ENCODE measurements at regions not wholly inside any gene's neighbourhood (a gene's known extent, or its start where the extent isn't known, plus 50 kb on each side); places are given as distances from the start of the nearest gene placed in this dataset.

DNA sequence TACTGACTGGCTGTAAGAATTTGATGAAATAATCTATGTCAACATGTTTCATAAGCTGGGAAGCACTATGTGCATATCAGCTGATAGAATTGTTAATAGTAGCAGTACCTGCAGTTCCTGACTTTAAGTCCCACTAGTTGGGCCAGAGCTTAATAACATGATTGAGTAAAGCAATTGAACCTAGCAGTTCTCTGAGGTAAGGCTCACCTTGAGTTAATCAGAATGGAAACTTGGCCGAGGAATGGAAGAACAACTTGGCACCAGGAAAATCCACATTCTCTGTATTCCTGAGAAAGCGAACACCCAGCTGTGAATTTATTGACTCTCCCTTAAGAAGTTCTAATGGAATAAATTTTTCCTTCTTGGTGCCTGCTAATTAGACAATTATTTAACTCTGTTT lies 262.6 kb downstream of the IGSF11 start:
- no peak for TF ChIP-seq SIN3A (conservative IDR thresholded peaks at IDR 0.05 in 1 of 2, IDR thresholded peaks at IDR 0.05 in 1 of 2; ENCODE audit: low read depth in 1 of 2, low read length in 2 of 2)
- TF ChIP-seq RFX5 (IDR thresholded peaks at IDR 0.05; ENCODE audit: borderline replicate concordance, low read depth, low read length), result no peak
- TF ChIP-seq RAD21 (IDR thresholded peaks at IDR 0.05 in 1 of 2, conservative IDR thresholded peaks at IDR 0.05 in 1 of 2; ENCODE audit: low read depth in 2 of 2, low read length in 2 of 2), result no peak
- TF ChIP-seq POLR2AphosphoS5 (IDR thresholded peaks at IDR 0.05; ENCODE audit: low read depth, low read length), result no peak
- no peak for TF ChIP-seq POLR2A (IDR thresholded peaks at IDR 0.05; ENCODE audit: control extremely low read depth in 1 of 2, low read depth in 2 of 2, low read length in 2 of 2)
- no peak for TF ChIP-seq KDM5A (IDR thresholded peaks at IDR 0.05; ENCODE audit: low read length)
